Retinal pigment epithelial cell (primary cell): ENCODE measurements at regions not wholly inside any gene's neighbourhood (a gene's known extent, or its start where the extent isn't known, plus 50 kb on each side); places are given as distances from the start of the nearest gene placed in this dataset.

Experiments
- DNase-seq: peaks from one replicate; pipeline ENCODE4 v3.0.0-alpha.2; 2010; ENCODE audit warnings: low read depth
- H3K4me3 ChIP-seq: 2 replicates; pipeline ENCODE4 v1.5.1; 2011; ENCODE audit warnings: mild to moderate bottlenecking, low read length, control low read depth, moderate library complexity
- TF ChIP-seq, protein P1 (sequence below): conservative IDR thresholded peaks from 2 replicates; pipeline ENCODE4 v1.5.1; 2011; ENCODE audit warnings: low read depth, low read length, control low read depth, inconsistent platforms

DNA sequence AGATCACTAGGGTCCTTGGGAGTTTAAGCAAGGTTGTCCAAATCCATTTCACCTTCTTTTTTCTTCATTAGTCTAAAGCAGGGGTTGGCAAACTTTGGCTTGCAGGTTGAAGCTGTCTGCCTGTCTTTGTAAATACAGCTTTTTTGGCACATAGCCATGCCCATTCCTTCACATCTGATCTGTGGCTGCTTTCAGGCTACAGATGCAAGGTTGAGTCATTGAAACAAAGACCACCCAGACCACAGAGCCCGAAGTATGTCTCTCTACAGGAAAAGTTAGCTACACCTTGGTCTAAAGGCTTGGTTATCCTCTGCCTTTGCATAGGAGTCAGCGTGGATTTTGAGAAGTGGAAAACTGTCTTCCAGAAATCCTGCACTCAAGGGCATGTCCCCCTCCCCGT, 238.1 kb upstream of the STS start:
- H3K4me3 ChIP-seq, result no peak overlapping the region
- TF ChIP-seq, protein P1, sequence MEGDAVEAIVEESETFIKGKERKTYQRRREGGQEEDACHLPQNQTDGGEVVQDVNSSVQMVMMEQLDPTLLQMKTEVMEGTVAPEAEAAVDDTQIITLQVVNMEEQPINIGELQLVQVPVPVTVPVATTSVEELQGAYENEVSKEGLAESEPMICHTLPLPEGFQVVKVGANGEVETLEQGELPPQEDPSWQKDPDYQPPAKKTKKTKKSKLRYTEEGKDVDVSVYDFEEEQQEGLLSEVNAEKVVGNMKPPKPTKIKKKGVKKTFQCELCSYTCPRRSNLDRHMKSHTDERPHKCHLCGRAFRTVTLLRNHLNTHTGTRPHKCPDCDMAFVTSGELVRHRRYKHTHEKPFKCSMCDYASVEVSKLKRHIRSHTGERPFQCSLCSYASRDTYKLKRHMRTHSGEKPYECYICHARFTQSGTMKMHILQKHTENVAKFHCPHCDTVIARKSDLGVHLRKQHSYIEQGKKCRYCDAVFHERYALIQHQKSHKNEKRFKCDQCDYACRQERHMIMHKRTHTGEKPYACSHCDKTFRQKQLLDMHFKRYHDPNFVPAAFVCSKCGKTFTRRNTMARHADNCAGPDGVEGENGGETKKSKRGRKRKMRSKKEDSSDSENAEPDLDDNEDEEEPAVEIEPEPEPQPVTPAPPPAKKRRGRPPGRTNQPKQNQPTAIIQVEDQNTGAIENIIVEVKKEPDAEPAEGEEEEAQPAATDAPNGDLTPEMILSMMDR, result no peak
- no peak for DNase-seq

DNA sequence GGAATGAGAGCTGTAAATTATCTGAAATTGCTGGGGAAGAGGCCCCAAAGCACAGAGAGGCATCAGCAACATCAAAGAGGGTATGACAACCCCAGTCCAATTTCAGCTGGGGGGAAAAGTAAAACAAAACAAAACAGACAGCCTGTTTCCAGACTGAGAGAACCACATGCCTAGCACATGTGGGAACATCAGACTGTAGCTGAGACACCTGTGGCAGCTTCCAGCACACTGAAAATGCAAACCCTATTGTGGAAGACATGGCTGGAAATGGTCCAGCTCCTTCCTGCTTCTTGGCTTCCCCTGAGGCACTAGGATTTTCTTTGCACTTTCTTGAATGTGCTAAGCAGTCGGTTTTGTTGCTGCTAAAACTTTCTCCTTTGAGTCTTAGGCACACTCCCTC, 240.9 kb upstream of the STS start:
- no peak for DNase-seq
- TF ChIP-seq, protein P1, result no peak

DNA sequence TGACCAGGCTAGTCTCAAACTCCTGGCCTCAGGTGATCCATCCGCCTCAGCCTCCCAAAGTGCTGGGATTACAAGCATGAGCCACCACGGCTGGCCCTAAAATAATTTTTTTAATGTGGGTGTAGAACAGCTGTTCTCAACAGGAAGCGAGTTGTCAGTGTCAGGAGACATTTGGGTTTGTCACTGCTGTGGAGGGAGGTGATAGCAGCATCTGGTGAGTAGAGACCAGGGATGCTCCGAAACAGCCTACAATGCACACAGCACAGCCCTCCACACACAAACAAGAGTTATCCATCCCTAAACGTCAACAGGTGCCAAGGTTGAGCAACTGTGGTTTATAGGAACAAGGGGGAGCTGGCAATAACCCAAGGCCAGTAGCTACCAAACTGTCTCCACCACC, 243.4 kb upstream of the STS start:
- TF ChIP-seq, protein P1, result no peak
- no peak overlapping the region for H3K4me3 ChIP-seq
- DNase-seq, result no peak

More for the DNA sequence above, 240.9 kb upstream of the STS start:
- no peak overlapping the region for H3K4me3 ChIP-seq

DNA sequence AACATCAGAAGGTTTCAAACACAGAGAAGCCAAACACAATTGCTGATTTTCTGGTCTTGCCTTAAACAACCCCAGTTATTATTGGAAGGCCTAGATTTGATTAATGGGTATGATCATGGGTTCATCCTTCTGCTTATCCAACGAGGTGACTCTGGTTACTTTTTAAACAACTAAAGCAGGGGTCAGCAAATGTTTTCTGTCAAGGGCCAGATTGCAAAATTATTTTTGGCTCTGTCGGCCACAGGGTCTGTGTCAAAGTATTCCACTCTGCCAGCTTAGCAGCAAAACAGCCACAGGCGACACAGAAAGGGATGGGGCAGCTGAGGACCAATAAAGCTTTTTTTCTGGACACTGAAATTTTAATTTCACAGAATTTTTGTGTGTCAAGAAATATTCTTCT, 249.1 kb upstream of the STS start:
- DNase-seq, result no peak
- no peak overlapping the region for H3K4me3 ChIP-seq
- TF ChIP-seq, protein P1, result no peak

DNA sequence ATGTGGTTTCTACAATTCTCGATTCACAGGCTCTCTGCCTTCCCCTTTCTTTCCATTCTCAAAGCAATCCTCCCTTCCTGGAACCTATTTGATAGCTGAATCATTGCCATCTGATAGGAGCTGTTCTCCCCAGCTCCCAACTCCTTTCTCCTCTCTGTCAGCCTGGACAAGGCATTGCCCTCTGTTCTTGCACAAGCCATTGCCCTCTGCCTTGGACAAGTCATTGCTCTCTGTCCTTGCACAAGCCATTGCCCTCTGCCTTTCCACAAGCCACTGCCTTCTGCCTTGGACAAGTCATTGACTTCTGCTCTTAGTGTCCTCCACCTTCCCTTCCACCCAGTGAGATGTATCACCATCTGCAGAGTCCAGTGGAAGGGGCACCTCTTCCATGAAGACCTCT, 256.1 kb upstream of the STS start:
- H3K4me3 ChIP-seq, result no peak overlapping the region
- TF ChIP-seq, protein P1, result no peak

DNA sequence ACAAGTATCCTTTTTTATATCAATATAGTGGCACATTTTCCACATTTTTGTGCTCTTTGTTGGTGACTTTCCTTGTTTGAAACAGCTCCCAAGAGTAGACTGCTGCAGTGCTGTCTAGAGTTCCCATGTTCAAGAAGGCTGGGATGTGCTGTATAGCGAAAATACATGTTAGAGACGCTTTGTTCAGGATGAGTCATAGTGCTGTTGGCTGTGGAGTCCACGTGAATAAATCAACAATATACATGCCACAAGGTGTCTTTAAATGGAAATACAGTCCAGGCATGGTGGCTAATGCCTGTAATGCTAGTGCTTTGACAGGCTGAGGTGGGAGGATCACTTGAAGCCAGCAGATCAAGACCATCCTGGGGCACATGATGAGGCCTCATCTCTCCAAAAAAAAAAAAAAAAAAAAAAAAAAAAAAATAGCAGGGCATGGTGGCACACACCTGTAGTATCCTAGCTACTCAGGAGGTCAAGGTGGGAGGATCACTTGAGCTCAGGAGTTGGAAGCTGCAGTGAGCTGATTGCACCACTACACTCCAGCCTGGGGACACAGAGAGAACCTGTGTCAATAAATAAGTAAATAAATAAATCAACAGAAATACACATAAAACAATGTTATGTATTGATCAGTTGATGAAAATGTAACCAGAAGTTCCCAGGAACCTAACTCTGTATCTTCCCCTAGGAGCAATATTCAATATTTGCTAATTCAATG, 256.8 kb upstream of the STS start:
- TF ChIP-seq, protein P1, result no peak
- no peak overlapping the region for H3K4me3 ChIP-seq
- no peak for DNase-seq

More for the DNA sequence above, 256.1 kb upstream of the STS start:
- DNase-seq, result no peak

DNA sequence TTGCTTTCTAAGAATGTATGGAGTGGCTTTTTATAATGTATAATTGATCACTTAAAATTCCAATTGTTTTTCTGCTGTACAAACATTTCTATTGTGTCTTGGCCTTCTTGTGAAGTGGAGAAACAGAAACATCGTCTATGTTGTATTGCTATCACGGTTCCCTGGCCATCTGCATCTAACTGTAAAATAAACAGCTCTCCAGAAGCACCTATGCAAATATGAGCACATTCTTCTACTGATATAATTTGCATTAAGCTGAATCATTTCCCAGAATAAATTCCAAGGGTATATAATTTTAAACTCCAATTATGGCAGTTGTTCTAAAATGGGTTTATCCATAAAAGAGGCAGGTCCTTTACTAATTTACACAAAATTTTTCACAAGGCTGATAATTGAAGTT, 261.6 kb upstream of the STS start:
- no peak overlapping the region for H3K4me3 ChIP-seq
- no peak for DNase-seq
- TF ChIP-seq, protein P1, result no peak
